ENCODE measurements at regions not wholly inside any gene's neighbourhood (a gene's known extent, or its start where the extent isn't known, plus 50 kb on each side); places are given as distances from the start of the nearest gene placed in this dataset.

GRCh38 chr18:41753826-41754225 lies 201.2 kb upstream of the PIK3C3 start:
- no peak for DNase-seq

- no peak for DNase-seq
These were observed 202.2 kb upstream of the PIK3C3 start for GRCh38 chr18:41752826-41753225.

- no peak for DNase-seq
These were observed 203.4 kb upstream of the PIK3C3 start for GRCh38 chr18:41751652-41752051.

GRCh38 chr18:41751161-41751560 lies 203.9 kb upstream of the PIK3C3 start:
- DNase-seq: no peak

- no peak for DNase-seq
These were observed 207.3 kb upstream of the PIK3C3 start for GRCh38 chr18:41747723-41748242.

- DNase-seq: peak; percentile 87
These were observed 209.6 kb upstream of the PIK3C3 start for GRCh38 chr18:41745166-41746049.

GRCh38 chr18:41744421-41745030 lies 210.5 kb upstream of the PIK3C3 start:
- DNase-seq: peak; percentile 36

GRCh38 chr18:41737218-41737617 lies 217.8 kb upstream of the PIK3C3 start:
- DNase-seq: no peak

GRCh38 chr18:41734917-41735316 lies 220.1 kb upstream of the PIK3C3 start:
- DNase-seq: no peak

GRCh38 chr18:41732356-41732755 lies 222.7 kb upstream of the PIK3C3 start:
- DNase-seq: no peak

GRCh38 chr18:41731884-41732283 lies 223.2 kb upstream of the PIK3C3 start:
- DNase-seq: peak; percentile 53

- no peak for DNase-seq
These were observed 230.8 kb upstream of the PIK3C3 start for GRCh38 chr18:41724195-41724594.

GRCh38 chr18:41721103-41721790 lies 233.8 kb upstream of the PIK3C3 start:
- DNase-seq: no peak

- DNase-seq: no peak
These were observed 234.8 kb upstream of the PIK3C3 start for GRCh38 chr18:41720226-41720625.

- no peak for DNase-seq
These were observed 235.2 kb upstream of the PIK3C3 start for GRCh38 chr18:41719808-41720207.

GRCh38 chr18:41714872-41715271 lies 240.2 kb upstream of the PIK3C3 start:
- DNase-seq: peak; percentile 38

GRCh38 chr18:41713969-41714825 lies 240.8 kb upstream of the PIK3C3 start:
- DNase-seq: no peak

GRCh38 chr18:41706301-41706700 lies 248.7 kb upstream of the PIK3C3 start:
- no peak for DNase-seq

- no peak for DNase-seq
These were observed 251.1 kb upstream of the PIK3C3 start for GRCh38 chr18:41703744-41704530.

GRCh38 chr18:41700416-41700815 lies 254.6 kb upstream of the PIK3C3 start:
- DNase-seq: no peak

GRCh38 chr18:41695441-41695840 lies 259.6 kb upstream of the PIK3C3 start:
- DNase-seq: peak; percentile 16

GRCh38 chr18:41693008-41693407 lies 262.0 kb upstream of the PIK3C3 start:
- no peak for DNase-seq

All from DMS53 (cell line).